ENCODE measurements at regions not wholly inside any gene's neighbourhood (a gene's known extent, or its start where the extent isn't known, plus 50 kb on each side); places are given as distances from the start of the nearest gene placed in this dataset.

GRCh38 chr3:81951636-81952035, 190.2 kb upstream of the GBE1 start:
- TF ChIP-seq CTCF (IDR thresholded peaks at IDR 0.05) (no peak), POLR2A (IDR thresholded peaks at IDR 0.05) (no peak)

Data from Peyer's patch (tissue), 4 donors.